ENCODE measurements at regions not wholly inside any gene's neighbourhood (a gene's known extent, or its start where the extent isn't known, plus 50 kb on each side); places are given as distances from the start of the nearest gene placed in this dataset.

GRCh38 chr7:155972247-155972646 lies 160.0 kb upstream of the SHH start:
- no peak for TF ChIP-seq EZH2 (IDR thresholded peaks at IDR 0.05; ENCODE audit: insufficient read depth, poor library complexity, severe bottlenecking)
- no peak for TF ChIP-seq EZH2phosphoT487 (IDR thresholded peaks at IDR 0.05; ENCODE audit: insufficient read depth, low read depth)

All from GM23248 (cell line).